Mammary epithelial cell (primary cell): ENCODE measurements at regions not wholly inside any gene's neighbourhood (a gene's known extent, or its start where the extent isn't known, plus 50 kb on each side); places are given as distances from the start of the nearest gene placed in this dataset.

Experiments used
- EZH2 ChIP-seq: IDR thresholded peaks from 2 replicates; pipeline ENCODE4 v1.6.1; 2012; ENCODE audit warnings: low read length, inconsistent platforms, borderline replicate concordance
- TF ChIP-seq, protein P1 (sequence below), 2 donors: IDR thresholded peaks in 1 of 2; conservative IDR thresholded peaks in 1 of 2; 2 replicates each; pipeline ENCODE4 v1.5.1; 2011 to 2012; ENCODE audit warnings: inconsistent platforms in 2 of 2, low read length in 2 of 2, mild to moderate bottlenecking in 2 of 2, control low read depth in 1 of 2, low read depth in 1 of 2; ENCODE audit not compliant: insufficient read depth in 1 of 2; ENCODE audit errors: extremely low read depth in 1 of 2

DNA sequence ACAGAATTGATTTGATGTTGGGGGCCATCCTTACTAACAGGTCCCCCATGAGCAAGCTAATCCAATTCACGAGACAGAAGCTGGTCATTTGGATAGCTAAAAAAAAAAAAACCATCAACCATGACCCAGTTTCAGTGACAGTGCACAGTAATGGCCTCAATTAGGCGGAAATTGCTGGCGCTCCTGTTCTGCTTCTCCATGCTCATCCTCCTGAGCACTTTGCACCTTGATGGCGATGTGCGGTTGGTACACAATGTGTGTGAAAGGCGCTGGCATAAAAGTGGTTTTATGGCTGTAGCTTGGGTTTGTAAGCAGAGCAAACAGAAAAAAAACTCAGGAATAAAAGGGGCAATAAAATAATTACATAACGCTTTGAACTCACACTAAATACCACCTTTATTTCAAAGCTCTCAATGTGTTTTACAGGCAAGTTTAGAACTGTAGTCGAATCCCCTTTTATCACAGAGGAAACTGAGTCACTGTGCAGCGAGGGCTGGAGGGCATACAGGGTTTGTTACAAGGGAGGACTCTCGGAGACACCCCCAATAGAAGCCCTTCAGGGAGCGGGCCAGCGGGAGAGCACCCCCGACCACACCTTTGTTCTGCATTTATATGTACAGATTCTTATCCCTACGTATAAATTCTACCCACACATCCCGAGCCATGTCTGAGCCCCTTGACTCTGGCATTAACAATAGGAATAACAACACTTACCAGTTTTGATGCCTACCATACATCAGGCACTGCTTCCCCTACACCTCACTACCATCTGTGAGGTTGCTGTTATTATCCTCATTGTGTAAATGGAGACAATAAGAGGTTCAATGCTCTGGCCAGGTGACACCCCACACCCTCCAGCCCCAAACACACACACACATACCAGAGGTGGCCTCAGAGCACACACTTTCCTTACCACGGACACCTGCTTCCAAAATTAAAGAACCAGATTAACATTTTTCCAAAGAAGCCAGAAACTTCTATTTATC lies 213.5 kb upstream of the IRF2BP2 start:
- no peak for TF ChIP-seq EZH2
- TF ChIP-seq, protein P1, sequence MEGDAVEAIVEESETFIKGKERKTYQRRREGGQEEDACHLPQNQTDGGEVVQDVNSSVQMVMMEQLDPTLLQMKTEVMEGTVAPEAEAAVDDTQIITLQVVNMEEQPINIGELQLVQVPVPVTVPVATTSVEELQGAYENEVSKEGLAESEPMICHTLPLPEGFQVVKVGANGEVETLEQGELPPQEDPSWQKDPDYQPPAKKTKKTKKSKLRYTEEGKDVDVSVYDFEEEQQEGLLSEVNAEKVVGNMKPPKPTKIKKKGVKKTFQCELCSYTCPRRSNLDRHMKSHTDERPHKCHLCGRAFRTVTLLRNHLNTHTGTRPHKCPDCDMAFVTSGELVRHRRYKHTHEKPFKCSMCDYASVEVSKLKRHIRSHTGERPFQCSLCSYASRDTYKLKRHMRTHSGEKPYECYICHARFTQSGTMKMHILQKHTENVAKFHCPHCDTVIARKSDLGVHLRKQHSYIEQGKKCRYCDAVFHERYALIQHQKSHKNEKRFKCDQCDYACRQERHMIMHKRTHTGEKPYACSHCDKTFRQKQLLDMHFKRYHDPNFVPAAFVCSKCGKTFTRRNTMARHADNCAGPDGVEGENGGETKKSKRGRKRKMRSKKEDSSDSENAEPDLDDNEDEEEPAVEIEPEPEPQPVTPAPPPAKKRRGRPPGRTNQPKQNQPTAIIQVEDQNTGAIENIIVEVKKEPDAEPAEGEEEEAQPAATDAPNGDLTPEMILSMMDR (conservative IDR thresholded peaks at IDR 0.05 in 1 of 2, IDR thresholded peaks at IDR 0.05 in 1 of 2; ENCODE audit: extremely low read depth in 1 of 2, insufficient read depth in 1 of 2, low read depth in 1 of 2, low read length in 2 of 2) = no peak
